T-cell (primary cell): ENCODE measurements at regions not wholly inside any gene's neighbourhood (a gene's known extent, or its start where the extent isn't known, plus 50 kb on each side); places are given as distances from the start of the nearest gene placed in this dataset.
A peak's percentile ranks its signal among the peaks of the same experiment; 100 is the strongest.

ENCODE experiments used
- ATAC-seq, 4 experiments: fragments of 200-7000 bp in 3 of 4; fragments of 150-1000 bp in 1 of 4; cut with Tn5 transposase; replicated peaks in 1 of 4; 1 replicate in 3 of 4; 2 replicates in 1 of 4; pipeline ENCODE4 v1.10.0; 2021; ENCODE audit warnings: moderate library complexity in 3 of 4, mild to moderate bottlenecking in 2 of 4, moderate number of reproducible peaks in 1 of 4
- CTCF ChIA-PET, 2 donors: fragments of 300-600 bp; sonication (Branson Sonifier 250); formaldehyde crosslinking; loops; one replicate each; lab custom pipeline; 2022; ENCODE audit warnings: antibody characterized with exemption in 2 of 2; lab: Charles Lee
- POLR2A ChIA-PET, 2 donors: fragments of 300-600 bp; sonication (Branson Sonifier 250); formaldehyde crosslinking; loops; one replicate each; lab custom pipeline; 2022; ENCODE audit warnings: antibody characterized with exemption in 2 of 2; lab: Charles Lee
- DNase-seq, 35 experiments: peaks; one replicate each; pipeline versions ENCODE4 v3.0.0 to v3.0.0-alpha.2; 2013 to 2023
- H3K27ac ChIP-seq: one replicate; pipeline ENCODE4 v1.5.1; 2013; ENCODE audit warnings: low read length
- H3K27me3 ChIP-seq, 2 experiments: replicated peaks in 1 of 2; 1 replicate in 1 of 2; 2 replicates in 1 of 2; pipeline versions ENCODE4 v1.6.1 to v1.7.0; 2013; ENCODE audit warnings: low read length in 1 of 2, mixed read lengths in 1 of 2; ENCODE audit not compliant: control insufficient read depth in 2 of 2, insufficient read depth in 2 of 2; ENCODE audit errors: extremely low read depth in 1 of 2
- H3K36me3 ChIP-seq, 2 donors: 1 replicate in 1 of 2; 2 replicates in 1 of 2; pipeline versions ENCODE4 v1.6.1 to v1.7.0; 2013; ENCODE audit warnings: low read length in 1 of 2; ENCODE audit not compliant: control insufficient read depth in 2 of 2, insufficient read depth in 1 of 2; ENCODE audit errors: extremely low read depth in 1 of 2
- H3K4me1 ChIP-seq, 2 experiments: 1 replicate in 1 of 2; 2 replicates in 1 of 2; pipeline versions ENCODE4 v1.6.1 to v1.7.0; 2013; ENCODE audit warnings: low read length in 2 of 2, mixed read lengths in 1 of 2; ENCODE audit not compliant: insufficient read depth in 2 of 2, control insufficient read depth in 1 of 2; ENCODE audit errors: extremely low read depth in 1 of 2
- H3K4me3 ChIP-seq, 2 donors: 1 replicate in 1 of 2; 2 replicates in 1 of 2; pipeline versions ENCODE4 v1.5.1 to v1.7.0; 2013; ENCODE audit warnings: mild to moderate bottlenecking in 2 of 2, low read length in 1 of 2, moderate library complexity in 1 of 2; ENCODE audit not compliant: control insufficient read depth in 1 of 2; ENCODE audit errors: extremely low read depth in 1 of 2
- H3K9me3 ChIP-seq: 2 replicates; pipeline ENCODE4 v1.7.0; 2013
- H3K27ac Mint-ChIP-seq, 2 donors: one replicate each; pipeline ENCODE4 v1.8.0; 2020 to 2021; ENCODE audit warnings: mild to moderate bottlenecking in 2 of 2, mixed read lengths in 2 of 2
- H3K27me3 Mint-ChIP-seq, 2 donors: one replicate each; pipeline ENCODE4 v1.8.0; 2021 to 2022; ENCODE audit warnings: mixed read lengths in 2 of 2
- H3K36me3 Mint-ChIP-seq: one replicate; pipeline ENCODE4 v1.8.0; 2021; ENCODE audit warnings: mixed read lengths
- H3K4me1 Mint-ChIP-seq, 3 donors: one replicate each; pipeline ENCODE4 v1.8.0; 2020 to 2022; ENCODE audit warnings: mixed read lengths in 3 of 3, mild to moderate bottlenecking in 1 of 3
- H3K4me3 Mint-ChIP-seq, 3 donors: one replicate each; pipeline ENCODE4 v1.8.0; 2020 to 2022; ENCODE audit warnings: mild to moderate bottlenecking in 3 of 3, mixed read lengths in 3 of 3, moderate library complexity in 3 of 3
- H3K9me3 Mint-ChIP-seq, 3 donors: one replicate each; pipeline ENCODE4 v1.8.0; 2020 to 2022; ENCODE audit warnings: mixed read lengths in 3 of 3
- WGBS: methylation state at CpG from one replicate; pipeline ENCODE4 v1.1.5; 2013; ENCODE audit warnings: missing lambda C conversion rate; ENCODE audit not compliant: insufficient coverage; 5-methylcytosine and 5-hydroxymethylcytosine counted together

DNA sequence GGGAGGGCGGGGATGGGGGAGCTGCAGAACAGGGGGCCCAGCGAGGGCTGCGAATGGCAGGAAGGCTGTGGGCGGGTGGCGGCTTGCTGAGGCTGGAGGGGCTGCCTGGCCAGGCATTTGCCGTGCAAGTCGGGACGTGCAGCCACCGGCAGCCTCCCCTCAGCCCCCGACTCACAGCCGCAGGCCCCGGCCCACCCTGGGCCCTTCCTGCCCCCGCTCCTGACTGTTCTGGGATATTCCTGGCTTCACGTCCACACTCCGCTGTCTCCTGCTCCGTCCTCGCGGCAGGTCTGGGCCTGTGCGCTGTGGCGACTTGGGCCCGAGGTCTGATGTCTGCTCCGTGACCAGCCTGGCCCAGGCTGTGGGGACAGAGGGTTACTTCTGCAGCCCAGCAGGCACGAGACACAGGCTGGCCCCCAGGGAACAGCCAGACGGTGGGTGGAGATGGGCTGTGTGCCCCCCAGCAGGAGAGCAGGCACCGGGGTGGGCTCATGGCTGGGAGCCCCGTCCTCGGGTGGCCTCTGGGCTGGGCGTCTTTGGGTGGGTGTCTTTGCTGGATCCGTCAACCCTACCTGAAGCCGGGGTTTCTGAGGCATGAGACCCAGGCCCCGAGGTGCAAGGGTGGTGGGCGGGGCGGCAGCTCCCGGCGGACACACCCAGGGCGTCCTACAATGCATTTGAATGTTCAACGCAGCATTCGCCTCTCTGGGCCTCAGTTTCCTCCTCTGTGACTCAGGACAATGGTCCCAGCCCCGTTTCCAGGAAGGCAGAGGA, 86.5 kb downstream of the FOXL3 start:
- Histone ChIP-seq H3K36me3 (no peaks in the 10 kb centered on the region), H3K27ac (no peak overlapping the region), H3K4me3 (no peak overlapping the region), H3K4me1 (peaks cover 17 to 35% of the 10 kb centered on the region in 2 experiments), H3K27me3 (peaks cover 0 to 31% of the 10 kb centered on the region in 2 experiments), H3K9me3 (no peaks in the 10 kb centered on the region)
- no peaks in the 10 kb centered on the region for H3K9me3 Mint-ChIP-seq
- WGBS = 69% methylated on average over 37 of the region's 39 CpGs
- no peak overlapping the region for H3K4me3 Mint-ChIP-seq
- DNase-seq (peak in 1 of 35 experiments; percentile 15), ATAC-seq (no peak)
- POLR2A ChIA-PET = no interaction called here
- H3K27ac Mint-ChIP-seq = no peak overlapping the region
- H3K4me1 Mint-ChIP-seq = peaks cover 12 to 16% (median 13%) of the 10 kb centered on the region in 3 donors
- H3K27me3 Mint-ChIP-seq = peaks cover 0 to 1% of the 10 kb centered on the region in 2 donors
- no peaks in the 10 kb centered on the region for H3K36me3 Mint-ChIP-seq
- CTCF ChIA-PET = no interaction called here

DNA sequence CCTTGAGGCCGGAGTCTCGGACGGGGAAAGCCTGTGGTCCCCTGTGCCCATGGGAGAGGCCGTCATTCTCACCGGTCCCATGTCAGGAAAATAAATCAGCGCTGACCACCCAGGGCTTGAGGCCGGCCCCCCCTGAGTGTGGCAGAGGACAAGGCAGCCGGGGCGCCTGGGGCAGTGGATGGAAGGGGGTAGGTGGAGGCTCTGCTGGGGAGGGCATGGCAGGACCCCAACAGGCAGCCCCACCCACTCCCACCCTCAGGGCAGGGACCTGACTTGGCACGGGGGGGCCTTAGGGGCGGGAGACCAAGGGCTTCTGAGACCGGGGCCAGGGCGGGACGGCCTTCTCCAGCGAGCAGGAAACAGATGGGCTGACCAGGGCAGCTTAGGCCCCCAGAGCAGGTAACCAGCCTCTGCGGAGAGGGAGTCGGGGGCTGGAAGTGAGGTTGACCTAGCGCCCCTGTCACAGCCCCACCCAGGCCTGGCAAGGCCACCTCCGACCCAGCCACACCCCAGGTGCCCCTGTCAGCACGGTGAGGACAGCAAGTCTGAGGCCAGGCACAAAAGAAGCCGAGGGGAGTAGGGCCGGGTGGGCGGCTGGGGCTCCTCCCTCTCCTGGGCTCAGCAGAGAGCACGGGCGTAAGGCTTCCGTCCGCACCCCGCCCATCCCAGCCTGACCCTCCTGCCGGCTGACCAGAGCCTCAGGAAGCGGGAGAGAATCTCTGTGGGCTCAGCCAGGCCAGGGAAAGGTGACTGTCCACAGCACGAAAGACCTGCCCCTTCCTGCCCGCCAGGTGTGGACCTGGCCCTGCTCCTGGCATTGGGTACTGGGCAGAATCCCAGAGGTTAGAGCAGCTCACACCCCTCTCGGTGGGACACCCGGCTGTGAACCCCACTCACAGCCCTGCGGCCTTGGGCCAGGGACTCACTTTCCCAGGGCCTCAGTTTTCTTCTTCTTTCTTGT, 87.4 kb downstream of the FOXL3 start:
- Mint-ChIP-seq H3K27ac (peak overlapping the region in 1 of 2 donors; percentile 28), H3K4me3 (no peak overlapping the region), H3K36me3 (no peaks in the 10 kb centered on the region), H3K4me1 (peaks cover 21 to 25% (median 22%) of the 10 kb centered on the region in 3 donors), H3K27me3 (peaks cover 0 to 1% of the 10 kb centered on the region in 2 donors), H3K9me3 (no peaks in the 10 kb centered on the region)
- no peaks in the 10 kb centered on the region for H3K9me3 ChIP-seq
- peaks cover 0 to 31% of the 10 kb centered on the region in 2 experiments for H3K27me3 ChIP-seq
- CTCF ChIA-PET = no interaction called here
- H3K4me1 ChIP-seq = peaks cover 25 to 43% of the 10 kb centered on the region in 2 experiments
- no peaks in the 10 kb centered on the region for H3K36me3 ChIP-seq
- 92% methylated on average over 27 of the region's 35 CpGs for WGBS
- POLR2A ChIA-PET = no interaction called here
- DNase-seq = peak in 1 of 35 experiments; percentile 22
- ATAC-seq = no peak
- no peak overlapping the region for H3K4me3 ChIP-seq
- H3K27ac ChIP-seq = no peak overlapping the region

DNA sequence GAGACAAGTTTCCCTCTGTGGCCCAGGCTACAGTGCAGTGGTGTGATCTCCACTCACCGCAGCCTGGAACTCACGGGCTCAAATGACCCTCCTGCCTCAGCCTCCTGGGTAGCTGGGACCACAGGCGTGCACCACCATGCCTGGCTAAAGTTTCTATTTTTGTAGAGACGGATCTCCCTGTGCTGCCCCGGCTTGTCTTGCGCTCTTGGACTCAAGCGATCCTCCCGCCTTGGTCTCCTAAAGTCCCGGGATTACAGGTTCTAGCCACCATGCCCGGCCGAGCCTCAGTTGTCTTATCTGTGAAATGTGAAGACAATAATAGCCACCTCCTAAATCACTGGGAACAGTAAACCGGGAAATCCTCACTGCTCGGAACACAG, 88.1 kb downstream of the FOXL3 start:
- Histone ChIP-seq H3K27ac (no peak overlapping the region), H3K4me1 (peaks cover 30 to 44% of the 10 kb centered on the region in 2 experiments), H3K36me3 (no peaks in the 10 kb centered on the region), H3K27me3 (peaks cover 0 to 31% of the 10 kb centered on the region in 2 experiments), H3K9me3 (no peaks in the 10 kb centered on the region), H3K4me3 (no peak overlapping the region)
- ATAC-seq (no peak), DNase-seq (peak in 1 of 35 experiments; percentile 17)
- Mint-ChIP-seq H3K36me3 (no peaks in the 10 kb centered on the region), H3K9me3 (no peaks in the 10 kb centered on the region), H3K27me3 (peaks cover 0 to 1% of the 10 kb centered on the region in 2 donors), H3K4me3 (no peak overlapping the region), H3K27ac (peak overlapping the region in 1 of 2 donors; percentile 28), H3K4me1 (peaks cover 25 to 30% (median 27%) of the 10 kb centered on the region in 3 donors)
- CTCF ChIA-PET = no interaction called here
- 93% methylated on average over 7 of the region's 13 CpGs for WGBS
- POLR2A ChIA-PET = no interaction called here

DNA sequence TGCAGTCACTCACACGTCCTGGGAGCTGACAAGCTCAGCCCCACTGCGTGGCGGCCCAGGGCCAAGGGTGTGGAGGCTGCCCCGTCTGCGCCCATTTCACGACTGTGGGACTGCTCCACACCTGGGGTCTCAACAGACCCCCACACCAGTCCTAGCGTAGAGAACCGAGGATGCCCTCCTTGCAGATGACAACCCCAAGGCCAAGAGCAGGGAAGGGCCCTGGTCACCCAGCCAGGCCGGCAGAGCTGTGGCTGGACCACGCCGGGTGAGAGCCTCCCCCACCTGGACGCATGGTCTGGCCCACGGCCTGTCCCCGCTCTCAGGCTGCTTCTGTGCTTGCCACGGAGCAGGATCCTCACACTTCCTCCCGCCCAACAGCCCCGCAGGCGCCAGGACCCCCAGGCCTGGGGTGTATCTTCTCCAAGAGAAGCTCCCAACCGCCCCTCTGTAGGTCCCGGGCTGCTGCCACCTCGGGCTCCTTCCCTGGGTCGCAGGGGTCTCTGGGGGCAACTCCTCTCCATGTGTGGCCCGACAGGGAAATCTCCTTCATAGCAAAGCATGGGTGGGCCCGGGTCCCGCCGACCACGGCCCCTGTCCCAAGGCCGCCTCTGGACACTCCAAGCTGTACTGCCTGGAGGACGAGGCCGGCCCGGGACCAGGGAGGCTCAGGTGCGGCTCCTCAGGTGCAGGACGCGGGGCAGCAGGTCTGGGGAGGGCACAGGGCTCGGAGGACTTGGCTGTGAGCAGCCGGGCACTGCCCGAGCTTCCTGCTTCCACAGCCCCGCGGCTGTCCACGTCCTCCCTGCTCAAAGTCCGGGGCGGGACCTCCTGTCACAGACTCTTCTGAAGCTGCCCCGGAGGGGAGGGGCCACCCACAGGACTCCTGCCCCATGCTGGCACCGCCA, 88.8 kb downstream of the FOXL3 start:
- ChIA-PET POLR2A (no interaction called here), CTCF (interaction anchor here in 1 of 2 donors (0.5 kb wide), 1 partner anchor 326 kb away, joined by 4 read pairs; no protein-coding TSS in a partner anchor)
- Mint-ChIP-seq H3K36me3 (peaks cover 4% of the 10 kb centered on the region), H3K27ac (no peak overlapping the region), H3K9me3 (peaks cover 0 to 6% (median 5%) of the 10 kb centered on the region in 3 donors), H3K4me1 (peaks cover 25 to 30% (median 28%) of the 10 kb centered on the region in 3 donors), H3K4me3 (no peak overlapping the region), H3K27me3 (peaks cover 0 to 1% of the 10 kb centered on the region in 2 donors)
- no peaks in the 10 kb centered on the region for H3K9me3 ChIP-seq
- H3K4me1 ChIP-seq = peaks cover 30 to 44% of the 10 kb centered on the region in 2 experiments
- H3K27me3 ChIP-seq = peaks cover 0 to 31% of the 10 kb centered on the region in 2 experiments
- H3K27ac ChIP-seq = no peak overlapping the region
- no peaks in the 10 kb centered on the region for H3K36me3 ChIP-seq
- WGBS = 84% methylated on average over 38 of the region's 44 CpGs
- peak in 2 of 35 experiments; percentile 12 to 20 for DNase-seq
- no peak overlapping the region for H3K4me3 ChIP-seq
- ATAC-seq = no peak

DNA sequence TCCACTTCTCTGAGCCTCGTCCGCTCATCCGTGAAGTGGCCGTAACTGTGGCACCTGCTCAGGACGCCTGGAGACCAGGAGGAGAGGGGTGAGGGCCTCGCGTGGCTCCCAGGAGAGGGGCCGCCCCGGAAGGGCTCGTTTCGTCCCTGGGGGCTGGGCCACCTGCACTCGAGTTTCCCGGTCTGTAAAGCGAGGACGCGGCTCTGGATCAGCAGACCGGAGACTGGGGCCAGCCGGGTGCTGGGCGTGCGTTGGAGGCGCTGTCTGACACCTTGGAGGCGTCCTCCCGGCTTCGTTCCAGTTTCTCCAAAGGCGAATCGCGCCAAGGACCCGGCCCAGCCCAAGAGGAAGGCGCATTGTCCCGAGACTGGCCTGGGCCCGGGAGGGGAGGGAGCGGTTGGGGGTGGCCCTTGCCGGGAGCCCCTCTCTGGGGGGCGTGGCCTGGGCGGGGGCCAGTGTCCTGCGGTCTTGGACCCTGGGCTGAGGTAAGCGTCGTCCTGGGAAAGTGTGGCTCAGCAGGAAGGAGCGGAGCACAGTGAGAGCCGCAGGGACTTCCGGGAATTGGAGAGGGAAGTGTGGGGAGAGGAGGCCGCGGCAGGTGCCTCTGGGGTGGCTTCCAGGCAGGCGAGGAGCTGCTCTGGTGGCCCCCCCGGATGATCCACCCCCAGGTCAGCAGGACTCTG, 89.6 kb downstream of the FOXL3 start:
- H3K9me3 ChIP-seq = no peaks in the 10 kb centered on the region
- H3K4me1 ChIP-seq = peaks cover 30 to 44% of the 10 kb centered on the region in 2 experiments
- H3K4me3 ChIP-seq = peak overlapping the region in 1 of 2 donors; percentile 12
- peak overlapping the region in 1 of 3 donors; percentile 79 for H3K4me3 Mint-ChIP-seq
- H3K27me3 ChIP-seq = peaks cover 0 to 31% of the 10 kb centered on the region in 2 experiments
- H3K9me3 Mint-ChIP-seq = peaks cover 0 to 14% (median 12%) of the 10 kb centered on the region in 3 donors
- H3K27ac Mint-ChIP-seq = no peak overlapping the region
- H3K36me3 Mint-ChIP-seq = peaks cover 8% of the 10 kb centered on the region
- DNase-seq (peak in 1 of 35 experiments; percentile 22), ATAC-seq (no peak)
- no peaks in the 10 kb centered on the region for H3K36me3 ChIP-seq
- H3K27me3 Mint-ChIP-seq = peaks cover 0 to 1% of the 10 kb centered on the region in 2 donors
- peaks cover 25 to 30% (median 28%) of the 10 kb centered on the region in 3 donors for H3K4me1 Mint-ChIP-seq
- ChIA-PET CTCF (no interaction called here), POLR2A (no interaction called here)
- H3K27ac ChIP-seq = no peak overlapping the region
- WGBS = 70% methylated on average over 34 of the region's 45 CpGs
